WTC11 (cell line): ENCODE measurements at regions not wholly inside any gene's neighbourhood (a gene's known extent, or its start where the extent isn't known, plus 50 kb on each side); places are given as distances from the start of the nearest gene placed in this dataset.

Source experiments
- ATAC-seq: fragments of 200-7000 bp; cut with Tn5 transposase; 2 replicates; pipeline ENCODE4 v1.10.0; 2021; ENCODE audit warnings: mild to moderate bottlenecking, moderate library complexity
- CTCF ChIA-PET: fragments of 300-600 bp; sonication (Branson Sonifier 250); formaldehyde crosslinking; loops from one replicate; lab custom pipeline; 2021; ENCODE audit warnings: antibody characterized with exemption; lab: Charles Lee
- POLR2A ChIA-PET: fragments of 350-600 bp; sonication (Branson Sonifier 250); formaldehyde crosslinking; loops from one replicate; lab custom pipeline; 2021; ENCODE audit warnings: antibody characterized with exemption; lab: Charles Lee
- DNase-seq: peaks from one replicate; pipeline ENCODE4 v3.0.0; 2021; ENCODE audit warnings: low spot score
- H3K27ac Mint-ChIP-seq: 2 replicates; pipeline ENCODE4 v1.8.0; 2021; ENCODE audit warnings: mixed read lengths
- H3K27me3 Mint-ChIP-seq: 2 replicates; pipeline ENCODE4 v1.8.0; 2021; ENCODE audit warnings: low read depth, mild to moderate bottlenecking, moderate library complexity, mixed read lengths
- H3K36me3 Mint-ChIP-seq: 2 replicates; pipeline ENCODE4 v1.8.0; 2021; ENCODE audit warnings: mixed read lengths
- H3K4me1 Mint-ChIP-seq: 2 replicates; pipeline ENCODE4 v1.8.0; 2022; ENCODE audit warnings: mixed read lengths
- H3K4me3 Mint-ChIP-seq: 2 replicates; pipeline ENCODE4 v1.8.0; 2021; ENCODE audit warnings: mild to moderate bottlenecking, moderate library complexity, mixed read lengths
- H3K9me3 Mint-ChIP-seq: 2 replicates; pipeline ENCODE4 v1.8.0; 2021; ENCODE audit warnings: mixed read lengths
- AFF4 ChIP-seq: sonication (generic); formaldehyde crosslinking; IDR thresholded peaks from 2 replicates; pipeline ENCODE4 v1.8.1; 2023; ENCODE audit warnings: mild to moderate bottlenecking, missing genetic modification reagents, borderline replicate concordance
- CREM ChIP-seq: sonication (generic); formaldehyde crosslinking; IDR thresholded peaks from 2 replicates; pipeline ENCODE4 v1.8.1; 2022; ENCODE audit warnings: mild to moderate bottlenecking, missing genetic modification reagents, moderate library complexity
- ERG ChIP-seq: fragments of 250-450 bp; sonication (Bioruptor Pico); IDR thresholded peaks from 2 replicates; pipeline ENCODE4 v1.8.0; 2021; ENCODE audit warnings: mild to moderate bottlenecking
- ETV6 ChIP-seq: sonication (generic); formaldehyde crosslinking; IDR thresholded peaks from 2 replicates; pipeline ENCODE4 v1.8.1; 2022; ENCODE audit warnings: mild to moderate bottlenecking, missing genetic modification reagents
- FOXP1 ChIP-seq: sonication (generic); formaldehyde crosslinking; IDR thresholded peaks from 2 replicates; pipeline ENCODE4 v1.8.0; 2022; ENCODE audit warnings: missing genetic modification reagents, mild to moderate bottlenecking, moderate library complexity, borderline replicate concordance
- GRHL2 ChIP-seq: fragments of 250-450 bp; sonication (Bioruptor Pico); IDR thresholded peaks from 2 replicates; pipeline ENCODE4 v1.8.0; 2022; ENCODE audit warnings: mild to moderate bottlenecking, moderate library complexity; ENCODE audit not compliant: insufficient replicate concordance, severe bottlenecking
- GTF2I ChIP-seq: fragments of 250-450 bp; sonication (Bioruptor Pico); conservative IDR thresholded peaks from 2 replicates; pipeline ENCODE4 v1.4.0; 2021; ENCODE audit warnings: mild to moderate bottlenecking
- MAX ChIP-seq: sonication (generic); formaldehyde crosslinking; IDR thresholded peaks from 2 replicates; pipeline ENCODE4 v1.8.0; 2022; ENCODE audit warnings: mild to moderate bottlenecking, missing genetic modification reagents
- SMAD4 ChIP-seq: sonication (generic); formaldehyde crosslinking; IDR thresholded peaks from 2 replicates; pipeline ENCODE4 v1.8.0; 2022; ENCODE audit warnings: mild to moderate bottlenecking, missing genetic modification reagents
- TP53 ChIP-seq: sonication (generic); formaldehyde crosslinking; IDR thresholded peaks from 2 replicates; pipeline ENCODE4 v1.8.1; 2023; ENCODE audit warnings: mild to moderate bottlenecking, missing genetic modification reagents
- ZNF232 ChIP-seq: sonication (generic); formaldehyde crosslinking; IDR thresholded peaks from 2 replicates; pipeline ENCODE4 v1.8.0; 2022; ENCODE audit warnings: mild to moderate bottlenecking, missing genetic modification reagents
- ZNF396 ChIP-seq: fragments of 250-450 bp; sonication (Bioruptor Pico); IDR thresholded peaks from 2 replicates; pipeline ENCODE4 v1.8.0; 2021; ENCODE audit warnings: mild to moderate bottlenecking, moderate library complexity, borderline replicate concordance
- TF ChIP-seq, protein P1 (sequence below): sonication (generic); formaldehyde crosslinking; conservative IDR thresholded peaks from 2 replicates; pipeline ENCODE4 v1.8.1; 2022; ENCODE audit warnings: mild to moderate bottlenecking, missing genetic modification reagents
- TF ChIP-seq, protein P2 (sequence below): sonication (generic); formaldehyde crosslinking; IDR thresholded peaks from 2 replicates; pipeline ENCODE4 v1.8.0; 2022; ENCODE audit warnings: mild to moderate bottlenecking, missing genetic modification reagents
- TF ChIP-seq, protein P3 (sequence below): sonication (generic); formaldehyde crosslinking; IDR thresholded peaks from 2 replicates; pipeline ENCODE4 v1.8.1; 2022; ENCODE audit warnings: low read depth, mild to moderate bottlenecking, moderate library complexity, missing genetic modification reagents, borderline replicate concordance
- TF ChIP-seq, protein P4 (sequence below): sonication (generic); formaldehyde crosslinking; IDR thresholded peaks from 2 replicates; pipeline ENCODE4 v1.8.1; 2023; ENCODE audit warnings: mild to moderate bottlenecking, missing genetic modification reagents, moderate library complexity

DNA sequence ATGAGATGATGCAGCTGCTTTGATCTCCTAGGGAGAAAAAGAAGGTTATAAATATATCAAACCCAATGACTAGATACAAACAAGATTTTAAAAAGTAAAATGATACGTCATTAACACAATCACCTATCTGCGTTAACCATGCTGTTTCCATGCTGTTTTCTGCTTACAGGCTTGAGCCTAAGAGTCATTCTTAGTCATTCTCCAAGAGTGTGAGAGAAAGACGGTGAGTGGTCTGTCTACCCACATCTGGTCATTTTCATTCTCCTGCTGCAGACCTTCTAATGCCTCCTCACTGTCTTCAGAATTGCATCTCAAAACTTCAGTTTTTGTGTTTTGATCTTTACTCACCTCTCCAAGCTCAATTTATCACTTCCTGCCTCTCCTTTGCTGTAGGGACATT lies 98.0 kb upstream of the ELMO1 start:
- no peaks in the 10 kb centered on the region for H3K9me3 Mint-ChIP-seq
- TF ChIP-seq ZNF396 (CRISPR knock-in tag) (no peak), FOXP1 (CRISPR knock-in tag) (no peak), AFF4 (CRISPR knock-in tag) (no peak), ETV6 (CRISPR knock-in tag) (no peak), ERG (CRISPR knock-in tag) (no peak), CREM (CRISPR knock-in tag) (no peak), TP53 (no peak)
- TF ChIP-seq, protein P1, sequence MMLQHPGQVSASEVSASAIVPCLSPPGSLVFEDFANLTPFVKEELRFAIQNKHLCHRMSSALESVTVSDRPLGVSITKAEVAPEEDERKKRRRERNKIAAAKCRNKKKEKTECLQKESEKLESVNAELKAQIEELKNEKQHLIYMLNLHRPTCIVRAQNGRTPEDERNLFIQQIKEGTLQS (CRISPR knock-in tag): no peak
- ATAC-seq: no peak
- H3K4me3 Mint-ChIP-seq: no peak overlapping the region
- H3K27me3 Mint-ChIP-seq: no peaks in the 10 kb centered on the region
- H3K4me1 Mint-ChIP-seq: peaks cover 18% of the 10 kb centered on the region
- H3K36me3 Mint-ChIP-seq: no peaks in the 10 kb centered on the region
- H3K27ac Mint-ChIP-seq: no peak overlapping the region
- no peak for DNase-seq
- CTCF ChIA-PET: interaction anchor here (1.9 kb wide), 1 partner anchor 312 kb away, joined by 6 read pairs; no protein-coding TSS in a partner anchor
- POLR2A ChIA-PET: no interaction called here

DNA sequence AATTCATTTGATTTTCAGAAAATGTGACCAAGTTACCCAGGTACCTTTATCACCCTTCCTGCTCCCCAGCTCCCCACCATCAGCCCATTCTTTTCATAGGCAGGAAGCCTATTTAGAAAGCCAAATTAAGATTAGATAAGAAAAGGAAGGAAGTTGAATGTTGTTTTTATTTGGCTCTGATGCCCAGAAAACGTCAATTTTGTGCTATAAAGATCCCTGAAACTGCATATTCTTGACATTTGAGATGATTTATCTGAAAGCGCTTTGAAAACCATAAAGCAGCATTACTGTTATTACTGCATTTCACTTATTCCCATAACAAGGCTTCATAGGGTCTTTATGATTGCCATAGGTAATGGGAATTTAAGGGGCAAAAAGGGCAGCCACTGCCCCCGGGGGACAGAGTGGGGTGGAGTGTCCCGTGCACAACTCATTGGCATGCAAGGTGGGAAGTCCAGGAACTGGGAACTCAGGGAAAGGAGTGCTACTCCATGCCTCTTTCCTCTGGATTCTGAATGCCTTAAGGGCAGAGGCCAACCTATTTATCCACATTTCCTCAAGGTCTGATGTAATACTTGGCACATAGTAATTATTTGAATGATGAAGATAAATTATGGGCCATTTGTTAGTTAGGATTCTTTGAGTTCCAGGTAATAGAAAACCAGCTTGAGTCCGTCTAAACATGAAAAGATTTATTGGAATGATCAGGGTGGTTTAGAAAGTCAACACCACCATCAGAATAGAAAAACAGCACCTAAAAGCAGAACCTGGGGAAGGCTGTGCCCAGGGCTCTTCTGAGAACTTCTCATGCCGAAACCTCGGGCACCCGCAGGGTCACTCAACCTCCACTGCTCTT lies 100.6 kb upstream of the ELMO1 start:
- Mint-ChIP-seq H3K9me3 (peaks cover 9% of the 10 kb centered on the region), H3K4me1 (peaks cover 34% of the 10 kb centered on the region), H3K27me3 (no peaks in the 10 kb centered on the region; the same call in 1 of the 2 replicates), H3K36me3 (no peaks in the 10 kb centered on the region), H3K4me3 (no peak overlapping the region), H3K27ac (no peak overlapping the region)
- DNase-seq: no peak
- POLR2A ChIA-PET: no interaction called here
- no peak for ATAC-seq
- no peak for TF ChIP-seq MAX (CRISPR knock-in tag)
- TF ChIP-seq SMAD4: no peak
- TF ChIP-seq, protein P2, sequence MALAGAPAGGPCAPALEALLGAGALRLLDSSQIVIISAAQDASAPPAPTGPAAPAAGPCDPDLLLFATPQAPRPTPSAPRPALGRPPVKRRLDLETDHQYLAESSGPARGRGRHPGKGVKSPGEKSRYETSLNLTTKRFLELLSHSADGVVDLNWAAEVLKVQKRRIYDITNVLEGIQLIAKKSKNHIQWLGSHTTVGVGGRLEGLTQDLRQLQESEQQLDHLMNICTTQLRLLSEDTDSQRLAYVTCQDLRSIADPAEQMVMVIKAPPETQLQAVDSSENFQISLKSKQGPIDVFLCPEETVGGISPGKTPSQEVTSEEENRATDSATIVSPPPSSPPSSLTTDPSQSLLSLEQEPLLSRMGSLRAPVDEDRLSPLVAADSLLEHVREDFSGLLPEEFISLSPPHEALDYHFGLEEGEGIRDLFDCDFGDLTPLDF (CRISPR knock-in tag): no peak
- TF ChIP-seq GRHL2: no peak
- TF ChIP-seq ZNF232 (CRISPR knock-in tag): no peak
- no peak for TF ChIP-seq GTF2I (CRISPR knock-in tag)
- TF ChIP-seq, protein P3, sequence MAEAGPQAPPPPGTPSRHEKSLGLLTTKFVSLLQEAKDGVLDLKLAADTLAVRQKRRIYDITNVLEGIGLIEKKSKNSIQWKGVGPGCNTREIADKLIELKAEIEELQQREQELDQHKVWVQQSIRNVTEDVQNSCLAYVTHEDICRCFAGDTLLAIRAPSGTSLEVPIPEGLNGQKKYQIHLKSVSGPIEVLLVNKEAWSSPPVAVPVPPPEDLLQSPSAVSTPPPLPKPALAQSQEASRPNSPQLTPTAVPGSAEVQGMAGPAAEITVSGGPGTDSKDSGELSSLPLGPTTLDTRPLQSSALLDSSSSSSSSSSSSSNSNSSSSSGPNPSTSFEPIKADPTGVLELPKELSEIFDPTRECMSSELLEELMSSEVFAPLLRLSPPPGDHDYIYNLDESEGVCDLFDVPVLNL: no peak
- TF ChIP-seq, protein P4, sequence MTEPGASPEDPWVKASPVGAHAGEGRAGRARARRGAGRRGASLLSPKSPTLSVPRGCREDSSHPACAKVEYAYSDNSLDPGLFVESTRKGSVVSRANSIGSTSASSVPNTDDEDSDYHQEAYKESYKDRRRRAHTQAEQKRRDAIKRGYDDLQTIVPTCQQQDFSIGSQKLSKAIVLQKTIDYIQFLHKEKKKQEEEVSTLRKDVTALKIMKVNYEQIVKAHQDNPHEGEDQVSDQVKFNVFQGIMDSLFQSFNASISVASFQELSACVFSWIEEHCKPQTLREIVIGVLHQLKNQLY: no peak
- CTCF ChIA-PET: no interaction called here
